GDM1 (cell line): ENCODE measurements at regions not wholly inside any gene's neighbourhood (a gene's known extent, or its start where the extent isn't known, plus 50 kb on each side); places are given as distances from the start of the nearest gene placed in this dataset.
"Not testable (repeated sequence)": the region's sequence is repeated elsewhere in the genome, so short reads cannot be mapped to it uniquely, and the experiment has no call there.

Experiments used
- DNase-seq: peaks from one replicate; lab custom pipeline; 2025; lab: John Stamatoyannopoulos, UW

DNA sequence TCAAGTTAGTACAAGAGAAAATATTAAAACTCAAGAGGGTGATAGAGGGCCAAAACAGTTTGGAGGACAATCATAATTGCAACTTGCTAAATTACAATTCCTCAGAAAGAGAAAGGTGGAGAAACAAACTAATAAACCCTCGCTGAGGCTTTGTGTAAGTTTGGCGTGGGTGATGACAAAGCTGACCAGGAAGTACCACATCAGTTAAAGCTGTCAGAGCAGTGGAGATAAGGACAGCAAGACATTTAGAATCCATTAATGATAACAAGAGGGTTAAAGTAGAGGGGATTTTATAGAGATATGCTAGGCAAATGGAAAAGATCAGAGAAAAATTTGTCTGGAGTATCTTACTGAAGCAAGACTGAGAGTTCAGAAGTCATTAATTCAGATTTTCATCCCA, 334.4 kb downstream of the TFAP2B start:
- no peak for DNase-seq

DNA sequence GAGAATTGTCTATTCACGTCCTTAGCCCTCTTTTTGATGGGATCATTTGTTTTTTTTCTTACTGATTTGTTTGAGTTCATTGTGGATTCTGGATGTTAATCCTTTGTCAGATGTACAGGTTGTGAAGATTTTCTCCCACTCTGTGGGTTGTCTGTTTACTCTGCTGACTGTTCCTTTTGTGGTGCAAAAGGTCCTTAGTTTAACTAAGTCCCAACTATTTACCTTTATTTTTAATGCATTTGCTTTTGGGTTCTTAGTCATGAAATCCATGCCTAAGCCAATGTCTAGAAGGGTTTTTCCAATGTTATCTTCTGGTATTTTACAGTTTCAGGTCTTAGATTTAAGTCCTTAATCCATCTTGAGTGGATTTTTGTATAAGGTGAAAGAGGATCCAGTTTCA, 336.3 kb downstream of the TFAP2B start:
- not testable (repeated sequence) for DNase-seq

DNA sequence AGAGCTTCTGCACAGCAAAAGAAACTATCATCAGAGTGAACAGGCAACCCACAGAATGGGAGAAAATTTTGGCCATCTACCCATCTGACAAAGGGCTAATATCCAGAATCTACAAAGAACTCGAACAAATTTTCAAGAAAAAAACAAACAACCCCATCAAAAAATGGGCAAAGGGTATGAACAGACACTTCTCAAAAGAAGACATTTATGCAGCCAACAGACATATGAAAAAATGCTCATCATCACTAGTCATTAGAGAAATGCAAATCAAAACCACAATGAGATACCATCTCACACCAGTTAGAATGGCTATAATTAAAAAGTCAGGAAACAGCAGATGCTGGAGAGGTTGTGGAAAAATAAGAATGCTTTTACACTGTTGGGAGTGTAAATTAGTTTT, 340.6 kb downstream of the TFAP2B start:
- not testable (repeated sequence) for DNase-seq

DNA sequence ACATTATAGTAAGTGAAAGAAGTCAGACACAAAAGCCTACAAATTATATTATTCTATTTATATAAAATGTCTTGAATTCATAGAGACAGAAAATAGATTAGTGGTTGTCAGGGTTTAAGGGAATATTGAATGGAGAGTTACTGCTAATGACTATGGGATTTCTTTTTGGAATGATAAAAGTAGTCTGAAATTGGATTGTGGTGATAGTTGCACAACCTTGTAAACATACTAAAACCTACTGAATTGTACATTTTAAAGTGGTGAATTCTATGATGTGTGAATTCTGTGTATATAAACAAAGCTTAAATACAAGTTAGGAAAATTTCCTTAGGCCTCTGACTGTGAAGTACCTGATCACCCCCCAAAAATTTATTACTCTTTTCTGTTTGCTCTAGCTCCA, 343.1 kb downstream of the TFAP2B start:
- DNase-seq: no peak

DNA sequence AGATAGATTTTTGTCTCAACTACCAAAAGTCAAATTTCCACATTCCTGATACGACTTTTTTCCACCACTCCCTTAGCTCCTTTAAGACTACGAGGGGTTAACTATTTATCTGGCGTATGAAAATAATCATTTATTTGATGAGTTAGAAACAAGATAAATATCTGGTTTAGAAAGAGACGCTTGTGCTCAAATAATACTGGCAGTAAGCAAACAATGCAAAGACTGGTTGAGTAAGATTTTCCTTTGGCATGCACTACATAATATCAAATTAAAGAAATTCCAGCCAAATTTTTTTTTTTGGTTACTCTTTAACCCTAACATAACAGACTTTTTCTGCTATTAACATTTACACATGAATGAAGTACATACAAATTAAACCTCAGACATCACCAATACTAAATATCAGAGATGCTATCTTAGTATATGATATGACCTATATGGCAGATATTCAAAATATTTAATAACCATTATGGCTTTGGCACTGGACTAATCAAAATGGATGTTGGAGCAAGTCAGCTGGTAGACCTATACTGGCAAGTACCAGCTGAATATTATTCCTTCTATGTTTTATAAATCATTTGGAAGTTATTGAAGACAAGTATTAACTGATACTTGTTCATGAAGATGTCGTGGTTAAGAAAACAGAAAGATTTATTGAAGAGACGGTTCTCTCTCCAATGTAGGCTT, 345.3 kb downstream of the TFAP2B start:
- DNase-seq: no peak

DNA sequence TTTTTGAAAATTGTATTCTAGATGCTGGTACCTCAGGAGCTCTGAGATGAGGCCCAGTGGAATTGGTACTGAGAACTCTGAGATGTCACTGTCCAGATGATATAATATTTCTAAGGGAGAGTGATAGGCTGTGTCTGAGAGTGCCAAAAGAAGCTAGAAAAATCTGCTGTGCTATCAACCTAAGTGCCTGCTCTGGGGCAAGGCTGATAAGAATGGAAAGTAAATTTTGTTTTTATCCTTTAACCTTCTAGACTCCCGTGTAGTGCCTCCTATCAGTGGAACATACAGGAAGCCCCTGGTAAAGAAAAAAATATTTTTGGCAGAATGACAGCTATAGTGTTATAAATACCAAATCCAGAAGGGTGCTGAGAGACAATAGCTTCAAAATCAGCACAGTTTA, 348.2 kb downstream of the TFAP2B start:
- no peak for DNase-seq

DNA sequence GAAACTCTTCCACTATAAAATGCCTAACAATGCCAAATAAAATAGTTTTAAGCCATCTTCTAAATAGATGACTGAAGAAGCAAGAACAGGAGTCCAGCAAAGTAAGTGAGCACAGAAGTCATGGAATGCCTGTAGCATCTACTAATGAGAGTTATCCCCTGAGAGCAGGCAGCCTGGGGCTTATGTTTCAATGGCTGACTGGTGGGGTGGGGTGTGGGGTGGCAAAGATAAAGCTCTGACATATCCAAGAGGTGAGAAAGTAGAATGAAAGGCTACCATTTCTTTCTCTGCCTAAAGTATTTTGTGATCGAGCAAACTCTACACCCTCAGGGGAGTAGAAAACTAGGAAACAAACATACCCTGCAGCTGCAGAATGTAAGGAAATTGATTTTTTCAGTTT, 348.8 kb downstream of the TFAP2B start:
- no peak for DNase-seq

DNA sequence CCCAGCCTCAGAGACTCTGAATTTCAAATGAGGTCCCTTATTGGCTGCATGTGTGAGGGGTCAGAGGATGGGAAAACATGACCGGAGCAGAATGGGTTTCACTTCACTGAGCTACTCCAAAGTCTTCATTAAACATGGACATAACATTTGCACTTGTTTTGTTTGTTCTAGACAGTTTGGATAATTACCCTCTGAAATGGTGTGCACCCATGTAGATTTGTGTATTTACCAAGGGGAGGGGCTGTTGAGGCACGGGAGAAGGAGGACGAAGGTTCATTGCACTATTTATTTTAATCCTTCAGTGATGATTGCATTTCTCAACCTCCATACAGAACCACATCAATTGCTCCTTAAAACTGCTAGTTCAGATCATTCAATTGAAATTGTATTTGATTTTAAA, 364.2 kb downstream of the TFAP2B start:
- no peak for DNase-seq

DNA sequence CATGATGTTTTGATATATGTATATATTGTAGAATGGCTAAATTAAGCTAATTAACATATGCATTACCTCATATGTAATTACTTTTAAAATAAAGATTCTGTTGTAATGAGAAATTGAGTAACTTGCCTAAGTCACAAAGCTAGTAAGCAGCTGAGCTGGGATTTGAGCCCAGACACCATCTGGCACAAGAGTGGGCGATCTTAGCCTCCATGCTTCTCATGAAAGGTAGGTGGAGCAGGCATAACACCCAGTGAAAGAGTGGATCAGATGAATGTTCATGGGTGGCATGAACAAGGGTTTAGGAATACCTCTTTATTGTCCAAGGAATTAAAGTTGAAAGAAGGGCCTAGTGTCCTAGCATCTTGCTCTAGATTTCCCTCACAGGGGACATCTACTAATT, 365.4 kb downstream of the TFAP2B start:
- no peak for DNase-seq

DNA sequence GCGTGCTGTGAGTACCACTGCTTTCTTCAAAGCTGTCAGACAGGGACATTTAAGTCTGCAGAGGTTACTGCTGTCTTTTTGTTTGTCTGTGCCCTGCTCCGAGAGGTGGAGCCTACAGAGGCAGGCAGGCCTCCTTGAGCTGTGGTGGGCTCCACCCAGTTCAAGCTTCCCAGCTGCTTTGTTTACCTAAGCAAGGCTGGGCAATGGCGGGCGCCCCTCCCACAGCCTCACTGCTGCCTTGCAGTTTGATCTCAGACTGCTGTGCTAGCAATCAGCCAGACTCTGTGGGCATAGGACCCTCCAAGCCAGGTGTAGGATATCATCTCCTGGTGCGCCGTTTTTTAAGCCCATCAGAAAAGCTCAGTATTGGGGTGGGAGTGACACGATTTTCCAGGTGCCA, 374.5 kb downstream of the TFAP2B start:
- not testable (repeated sequence) for DNase-seq

DNA sequence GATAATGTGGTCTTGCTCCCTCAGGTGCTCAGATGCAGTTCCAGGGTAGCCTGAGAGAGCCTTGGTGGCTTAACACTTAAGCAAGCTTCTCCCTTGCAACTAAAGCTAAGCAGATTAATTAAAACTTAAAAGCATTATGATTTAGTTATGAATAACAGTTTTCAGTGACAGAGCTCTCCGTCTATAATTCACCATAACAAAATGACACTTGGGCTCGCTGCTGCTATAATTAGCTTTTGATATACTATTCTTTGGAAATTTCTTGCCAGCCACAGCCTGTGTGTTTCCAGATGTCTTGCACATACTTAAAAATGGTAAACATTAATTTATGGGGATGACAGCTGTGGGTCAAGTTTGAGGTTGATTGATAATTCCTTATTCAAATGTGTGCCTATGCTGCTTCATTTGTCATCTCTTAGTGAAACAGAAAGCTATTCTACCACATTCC, 380.5 kb downstream of the TFAP2B start:
- no peak for DNase-seq

DNA sequence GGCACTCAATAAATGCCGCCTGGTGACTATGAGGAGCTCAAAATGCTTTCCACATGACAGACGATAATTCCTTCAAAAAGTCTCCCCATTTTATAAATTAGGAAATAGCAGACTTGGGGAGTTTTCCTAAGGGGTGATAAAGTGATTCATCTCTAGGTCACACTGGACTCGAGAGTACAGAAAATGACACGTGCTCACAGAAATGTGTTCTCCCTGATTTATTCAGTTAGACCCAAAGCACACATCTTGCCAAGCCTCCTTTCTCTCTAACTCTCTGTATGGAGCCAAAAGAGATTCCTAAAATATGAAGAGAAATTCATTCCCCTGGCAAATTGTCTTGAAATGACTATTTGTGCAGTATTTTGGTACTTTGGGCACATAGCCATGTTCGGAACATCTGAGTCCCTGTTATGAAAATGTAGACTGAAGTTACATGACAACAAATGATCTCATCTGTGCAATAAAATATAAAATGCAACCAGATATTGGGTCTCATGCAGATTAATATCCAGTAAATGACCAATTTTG, 381.1 kb downstream of the TFAP2B start:
- DNase-seq: no peak

DNA sequence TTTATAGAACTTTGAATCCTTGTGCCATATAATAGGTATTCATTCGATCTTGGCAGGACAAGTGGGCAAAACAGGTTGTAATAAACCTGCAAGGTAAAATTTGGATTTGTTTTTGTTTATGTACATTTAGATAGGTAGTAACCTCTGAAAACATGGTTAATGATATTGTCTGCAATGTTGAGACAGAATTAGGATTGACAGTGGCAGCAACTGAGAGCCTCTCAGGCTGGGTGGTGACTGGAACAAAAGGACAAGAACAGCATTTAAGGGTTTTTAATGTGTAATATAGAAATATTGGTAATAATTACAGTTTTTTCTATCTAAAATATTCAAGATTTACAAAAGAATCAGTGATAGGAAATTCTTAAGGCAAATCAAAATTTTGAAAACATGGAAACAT, 382.0 kb downstream of the TFAP2B start:
- DNase-seq: no peak

DNA sequence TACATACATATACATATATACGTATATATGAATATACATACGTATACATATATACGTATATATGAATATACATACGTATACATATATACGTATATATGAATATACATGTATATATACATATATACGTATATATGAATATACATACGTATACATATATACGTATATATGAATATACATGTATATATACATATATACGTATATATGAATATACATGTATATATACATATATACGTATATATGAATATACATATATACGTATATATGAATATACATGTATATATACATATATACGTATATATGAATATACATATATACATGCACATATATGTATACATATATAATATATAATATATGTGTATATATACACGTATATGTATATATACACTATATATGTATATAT, 384.0 kb downstream of the TFAP2B start:
- not testable (repeated sequence) for DNase-seq

DNA sequence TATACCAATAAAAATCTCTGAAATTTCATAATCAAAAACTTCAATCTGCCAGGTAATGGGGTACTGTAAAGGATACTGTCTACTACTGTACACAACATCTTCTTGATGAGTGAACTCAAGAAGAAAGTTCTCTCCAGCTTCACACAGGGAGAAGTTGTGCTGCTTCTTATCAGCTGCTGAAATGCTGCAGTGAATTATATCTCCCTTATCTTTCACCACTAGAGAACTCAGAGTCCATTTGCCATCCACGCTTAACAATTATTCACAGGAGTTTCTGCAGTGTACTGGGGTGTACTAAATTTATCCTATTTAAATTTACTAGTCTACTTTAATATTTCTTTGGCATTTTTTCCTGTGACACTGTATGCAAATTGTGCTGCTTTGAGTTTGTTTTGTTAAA, 384.8 kb downstream of the TFAP2B start:
- no peak for DNase-seq

DNA sequence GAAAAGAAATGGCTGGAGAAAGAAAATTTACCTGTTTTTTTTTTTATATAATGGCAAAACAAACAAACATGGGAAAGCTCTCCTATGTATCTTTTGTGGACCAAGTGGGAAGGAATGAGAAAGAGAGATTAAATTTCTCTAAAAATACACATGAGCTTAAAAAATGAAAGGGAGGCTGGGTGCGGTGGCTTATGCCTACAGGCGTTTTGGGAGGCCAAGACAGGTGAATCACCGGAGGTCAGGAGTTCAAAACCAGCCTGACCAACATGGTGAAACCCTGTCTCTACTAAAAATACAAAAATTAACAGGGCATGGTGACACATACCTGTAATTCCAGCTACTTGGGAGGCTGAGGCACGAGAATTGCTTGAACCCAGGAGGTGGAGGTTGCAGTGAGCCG, 388.0 kb downstream of the TFAP2B start:
- not testable (repeated sequence) for DNase-seq

DNA sequence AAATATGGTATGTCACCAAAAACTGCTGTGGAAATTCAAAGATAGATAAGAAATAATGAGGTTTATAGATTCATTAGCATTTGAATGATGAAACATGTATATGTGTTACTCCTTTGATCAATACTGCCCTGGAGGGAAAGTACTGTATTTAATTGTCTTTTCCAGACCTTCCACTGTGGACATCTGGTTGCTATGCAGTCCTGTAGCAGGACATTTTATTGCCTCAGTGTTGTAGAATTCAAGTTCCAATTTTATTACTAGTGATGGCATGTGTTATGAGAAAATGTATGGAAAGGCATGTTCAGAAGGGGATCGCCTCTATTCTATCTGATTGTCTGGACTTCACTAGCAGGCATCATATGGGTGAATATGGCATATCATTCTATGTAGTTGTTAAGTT, 391.0 kb downstream of the TFAP2B start:
- no peak for DNase-seq

DNA sequence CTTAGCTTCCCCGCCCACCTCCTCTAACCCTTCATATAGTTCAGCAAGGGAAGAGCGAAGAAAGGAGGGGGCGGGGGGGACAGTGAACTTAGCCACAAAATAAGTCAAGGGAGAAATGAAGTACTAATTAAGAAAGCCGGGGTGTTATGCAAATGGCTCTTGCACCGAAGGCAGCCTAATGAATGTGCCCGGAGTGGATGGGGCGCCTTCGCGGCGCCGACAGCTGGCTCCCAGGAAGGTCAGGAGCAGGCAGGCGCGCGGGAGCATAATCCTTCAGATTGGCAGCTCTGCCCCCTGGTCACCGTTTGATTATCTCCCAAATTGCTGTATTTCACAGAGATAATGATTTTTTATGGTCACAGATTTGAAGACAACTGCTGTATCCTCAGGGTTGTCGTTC, 395.1 kb downstream of the TFAP2B start:
- DNase-seq: no peak

DNA sequence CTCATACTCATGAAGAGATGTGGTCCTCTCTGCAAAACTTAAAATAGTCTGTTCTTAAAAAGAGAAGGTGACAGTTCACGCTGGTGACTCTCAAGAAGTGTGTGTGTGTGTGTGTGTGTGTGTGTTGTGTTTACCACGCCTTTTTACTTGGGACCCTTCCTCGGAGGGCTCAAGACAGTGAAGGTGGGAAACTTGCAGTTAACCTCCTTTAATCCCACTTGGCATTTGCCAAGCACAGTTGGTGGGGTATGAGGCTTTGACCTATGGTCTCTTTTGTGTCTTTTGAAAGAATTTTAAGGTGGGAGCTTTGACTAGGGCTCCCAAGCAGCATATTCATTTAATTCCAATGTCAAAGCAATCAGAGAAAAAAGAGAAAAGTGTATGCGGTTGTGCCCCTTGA, 395.8 kb downstream of the TFAP2B start:
- no peak for DNase-seq

DNA sequence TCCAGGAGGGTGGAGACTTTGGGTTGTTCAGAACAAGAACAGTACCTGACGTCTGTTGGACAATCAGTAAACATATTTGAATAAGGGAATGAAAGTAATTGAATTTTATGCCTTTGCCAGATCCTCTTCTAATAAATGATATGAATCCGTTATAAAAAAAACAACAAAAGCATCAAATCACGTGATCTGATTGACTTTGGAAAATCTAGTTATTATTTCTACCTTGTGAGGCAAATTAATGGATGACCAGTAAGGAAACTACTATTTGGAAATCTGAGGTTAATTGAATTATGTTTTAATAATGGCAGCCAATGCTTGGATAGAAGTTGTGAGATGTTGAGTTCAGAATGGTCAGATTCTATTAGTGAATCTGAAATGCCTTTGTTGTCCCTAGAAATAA, 399.5 kb downstream of the TFAP2B start:
- no peak for DNase-seq

DNA sequence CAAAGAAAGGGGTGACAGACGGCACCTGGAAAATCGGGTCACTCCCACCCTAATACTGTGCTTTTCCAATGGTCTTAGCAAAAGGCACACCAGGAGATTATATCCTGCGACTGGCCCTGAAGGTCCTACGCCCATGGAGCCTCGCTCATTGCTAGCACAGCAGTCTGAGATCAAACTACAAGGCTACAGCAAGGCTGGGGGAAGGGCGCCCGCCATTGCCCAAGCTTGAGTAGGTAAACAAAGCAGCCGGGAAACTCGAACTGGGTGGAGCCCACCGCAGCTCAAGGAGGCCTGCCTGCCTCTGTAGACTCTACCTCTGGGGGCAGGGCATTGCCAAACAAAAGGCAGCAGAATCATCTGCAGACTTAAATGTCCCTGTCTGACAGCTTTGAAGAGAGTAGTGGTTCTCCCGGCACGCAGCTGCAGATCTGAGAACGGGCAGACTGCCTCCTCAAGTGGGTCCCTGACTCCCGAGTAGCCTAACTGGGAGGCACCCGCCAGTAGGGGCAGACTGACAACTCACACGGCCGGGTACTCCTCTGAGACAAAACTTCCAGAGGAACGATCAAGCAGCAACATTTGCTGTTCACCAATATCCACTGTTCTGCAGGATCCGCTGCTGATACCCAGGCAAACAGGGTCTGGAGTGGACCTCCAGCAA, 406.0 kb downstream of the TFAP2B start:
- not testable (repeated sequence) for DNase-seq

DNA sequence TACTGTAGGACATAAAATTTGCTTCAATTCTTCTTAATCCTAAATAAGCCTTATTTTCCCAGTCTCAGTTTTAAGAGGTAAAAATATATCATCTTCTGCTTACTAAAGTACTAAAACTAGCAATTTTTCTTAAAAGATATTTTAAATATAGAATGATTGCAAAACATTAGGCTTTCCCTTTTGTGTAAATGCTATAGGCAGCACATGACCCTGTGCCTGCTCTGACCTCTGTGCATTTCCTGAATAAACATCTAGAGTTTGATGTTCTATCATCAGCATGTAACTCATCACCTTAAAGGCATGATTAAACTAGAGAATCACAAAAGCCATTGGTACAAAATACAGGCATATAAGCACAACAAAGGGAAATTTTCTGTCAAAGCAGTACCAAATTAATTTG, 422.7 kb downstream of the TFAP2B start:
- DNase-seq: no peak

DNA sequence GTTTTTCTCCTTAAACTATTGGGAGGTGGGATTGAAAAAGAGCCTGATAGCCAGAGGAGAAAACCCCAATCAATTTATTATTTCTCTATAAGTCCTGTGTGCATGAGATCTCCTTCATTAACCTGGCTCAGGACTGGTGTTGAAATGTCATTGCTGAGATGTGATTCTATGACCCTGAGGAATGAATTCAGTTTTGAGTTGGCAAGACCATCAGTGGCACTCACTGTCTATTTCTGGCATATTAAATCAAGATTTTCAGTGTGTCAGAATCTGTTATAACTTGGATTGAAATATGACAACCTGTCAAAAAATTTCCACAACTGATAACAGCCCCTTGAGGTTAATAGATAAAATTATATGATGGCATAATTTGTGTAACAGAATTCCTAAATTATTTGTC, 431.1 kb downstream of the TFAP2B start:
- no peak for DNase-seq

DNA sequence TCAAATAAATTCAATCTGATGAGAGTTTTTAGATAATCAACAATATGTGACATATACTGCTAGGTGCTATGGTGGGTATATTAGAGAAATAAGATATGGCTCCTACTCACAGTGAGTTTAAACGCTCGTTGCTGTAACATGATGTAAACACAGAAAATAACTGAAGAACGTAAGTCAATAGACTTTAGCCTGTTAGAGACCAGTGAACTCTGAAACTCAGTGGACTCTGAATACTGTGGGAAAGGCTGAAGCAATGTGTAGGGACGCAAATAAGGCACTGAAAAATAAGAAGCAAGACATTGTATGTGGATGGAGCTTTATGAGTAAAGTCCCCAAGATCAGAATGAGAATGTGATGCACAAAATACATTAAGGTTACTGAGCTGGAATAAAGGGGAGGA, 431.6 kb downstream of the TFAP2B start:
- DNase-seq: no peak
